Stomach (tissue), 8 donors: ENCODE measurements at regions not wholly inside any gene's neighbourhood (a gene's known extent, or its start where the extent isn't known, plus 50 kb on each side); places are given as distances from the start of the nearest gene placed in this dataset.

Source experiments
- DNase-seq, 2 donors: peaks; one replicate each; pipeline versions ENCODE4 v3.0.0 to v3.0.0-alpha.2; 2013 to 2019
- H3K27ac ChIP-seq, 5 donors: fragments of 200-600 bp in 4 of 5; sonication (generic) in 4 of 5; one replicate each; pipeline ENCODE4 v1.5.1; 2013 to 2019; ENCODE audit warnings: mild to moderate bottlenecking in 1 of 5, moderate library complexity in 1 of 5
- H3K27me3 ChIP-seq, 3 donors: fragments of 200-600 bp; sonication (generic); one replicate each; pipeline ENCODE4 v1.5.1; 2017 to 2019; ENCODE audit warnings: mixed run types in 1 of 3
- H3K36me3 ChIP-seq, 4 donors: fragments of 200-600 bp; sonication (generic); 1 replicate in 3 of 4; 2 replicates in 1 of 4; pipeline ENCODE4 v1.5.1; 2016 to 2019
- H3K4me1 ChIP-seq, 4 donors: fragments of 200-600 bp; sonication (generic); one replicate each; pipeline ENCODE4 v1.5.1; 2016 to 2019
- H3K4me3 ChIP-seq, 4 donors: fragments of 200-600 bp; sonication (generic) in 3 of 4; one replicate each; pipeline ENCODE4 v1.5.1; 2016 to 2019; ENCODE audit warnings: mild to moderate bottlenecking in 1 of 4
- H3K9me3 ChIP-seq, 4 donors: fragments of 200-600 bp; sonication (generic); one replicate each; pipeline ENCODE4 v1.5.1; 2016 to 2019
- CTCF ChIP-seq, 7 experiments: fragments of 450-650 bp in 4 of 7; fragments of 200-600 bp in 3 of 7; sonication (generic) in 3 of 7; IDR thresholded peaks; one replicate each; pipeline ENCODE4 v1.5.1; 2016 to 2019; ENCODE audit warnings: antibody characterized with exemption in 7 of 7, control low read depth in 2 of 7, mild to moderate bottlenecking in 1 of 7
- EP300 ChIP-seq: sonication (generic); formaldehyde crosslinking; IDR thresholded peaks from one replicate; pipeline ENCODE4 v1.6.1; 2017; ENCODE audit warnings: antibody characterized with exemption
- POLR2A ChIP-seq, 4 donors: fragments of 450-650 bp; IDR thresholded peaks; one replicate each; pipeline ENCODE4 v1.6.1; 2016; ENCODE audit warnings: antibody characterized with exemption in 4 of 4, control low read depth in 2 of 4, mild to moderate bottlenecking in 1 of 4, moderate library complexity in 1 of 4
- POLR2AphosphoS5 ChIP-seq, 3 donors: sonication (generic); formaldehyde crosslinking; IDR thresholded peaks; one replicate each; pipeline ENCODE4 v1.6.1; 2016; ENCODE audit warnings: antibody characterized with exemption in 3 of 3
- WGBS, 5 donors: extraction: QIAGEN DNeasy Blood & Tissue Kit in 3 of 5; methylation state at CpG; one replicate each; pipeline versions ENCODE4 v1.1.5 to v1.1.7; 2013 to 2018; 5-methylcytosine and 5-hydroxymethylcytosine counted together
- intact Hi-C: fragments of 100-400 bp; cut with DNase I; formaldehyde crosslinking; loops from one replicate; pipeline ENCODE4 v1.15.1; 2023; ENCODE audit warnings: low total_unique reads
- donor health status: healthy with polysubstance abuse.
- donor health status: Bipolar disorder and iron deficiency.
- donor health status: healthy.

DNA sequence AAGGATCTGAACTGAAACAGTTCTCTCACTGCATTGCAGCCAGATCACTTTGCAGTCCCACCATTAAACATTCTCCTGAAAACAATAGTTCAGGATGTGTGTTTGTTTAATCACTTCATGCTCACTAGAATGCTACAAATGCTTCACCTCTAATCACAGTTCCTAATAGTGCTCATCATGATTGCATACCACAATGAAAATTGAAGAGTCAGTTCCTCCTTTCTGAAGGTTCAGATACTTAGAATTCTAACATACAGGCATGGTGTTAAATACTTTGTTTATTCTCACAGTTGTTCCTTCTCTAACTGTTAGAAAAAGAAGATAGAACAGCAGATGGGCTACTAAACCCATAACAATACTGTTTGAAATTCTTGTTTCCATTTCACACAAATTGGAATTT is 622.3 kb upstream of the ACVR2A start:
- H3K27ac ChIP-seq = no peak overlapping the region
- H3K27me3 ChIP-seq = no peaks in the 10 kb centered on the region
- peaks cover 0 to 5% (median 1%) of the 10 kb centered on the region in 4 donors for H3K9me3 ChIP-seq
- intact Hi-C loops = no loop called here
- H3K4me1 ChIP-seq = no peaks in the 10 kb centered on the region
- no peak for DNase-seq
- TF ChIP-seq POLR2AphosphoS5 (IDR thresholded peaks at IDR 0.05) (no peak), POLR2A (IDR thresholded peaks at IDR 0.05) (no peak), CTCF (IDR thresholded peaks at IDR 0.05) (no peak), EP300 (no peak)
- H3K4me3 ChIP-seq = no peak overlapping the region
- H3K36me3 ChIP-seq = no peaks in the 10 kb centered on the region

- Histone ChIP-seq H3K36me3 (no peaks in the 10 kb centered on the region), H3K4me1 (no peaks in the 10 kb centered on the region), H3K27ac (no peak overlapping the region), H3K4me3 (no peak overlapping the region), H3K27me3 (no peaks in the 10 kb centered on the region), H3K9me3 (peaks cover 0 to 5% (median 2%) of the 10 kb centered on the region in 4 donors)
- intact Hi-C loops = no loop called here
- no peak for TF ChIP-seq CTCF (IDR thresholded peaks at IDR 0.05)
- no peak for TF ChIP-seq POLR2AphosphoS5 (IDR thresholded peaks at IDR 0.05)
- WGBS, 5 donors = 31 to 58% (median 51%) methylated on average over 2 of the region's 2 CpGs
- DNase-seq = peak in 1 of 2 donors; percentile 8
Measured at GRCh38 chr2:147214914-147215313, 629.9 kb upstream of the ACVR2A start.

GRCh38 chr2:147211484-147211883 is 633.3 kb upstream of the ACVR2A start:
- TF ChIP-seq POLR2A (IDR thresholded peaks at IDR 0.05) = no peak
- TF ChIP-seq EP300 = no peak
- no peak for TF ChIP-seq POLR2AphosphoS5 (IDR thresholded peaks at IDR 0.05)
- no peak for TF ChIP-seq CTCF (IDR thresholded peaks at IDR 0.05)
- Histone ChIP-seq H3K36me3 (no peaks in the 10 kb centered on the region), H3K27ac (no peak overlapping the region), H3K27me3 (no peaks in the 10 kb centered on the region), H3K4me1 (no peaks in the 10 kb centered on the region), H3K9me3 (peaks cover 0 to 9% (median under 1%) of the 10 kb centered on the region in 4 donors), H3K4me3 (no peak overlapping the region)
- intact Hi-C loops = no loop called here
- no peak for DNase-seq

DNA sequence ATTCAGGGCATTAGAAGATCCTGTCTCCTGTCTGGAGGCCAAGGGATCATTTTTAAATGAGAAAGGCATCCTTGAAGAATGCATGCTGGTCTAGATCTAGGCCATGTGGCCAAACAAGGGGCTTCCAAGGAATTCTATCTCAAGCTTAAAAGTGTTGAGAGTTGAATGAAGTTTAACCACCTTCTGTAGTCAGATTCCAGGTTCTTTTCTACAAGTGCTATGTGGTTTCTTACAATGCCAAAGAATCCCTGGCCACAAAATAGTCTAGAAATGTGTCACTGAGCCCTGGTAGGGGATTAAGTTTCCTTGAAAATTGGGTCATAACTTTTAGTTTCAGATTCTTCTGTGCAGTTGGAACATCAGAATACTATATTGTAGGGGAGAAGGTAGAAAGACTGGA is 640.7 kb upstream of the ACVR2A start:
- H3K36me3 ChIP-seq = no peaks in the 10 kb centered on the region
- H3K4me1 ChIP-seq = no peaks in the 10 kb centered on the region
- peaks cover 0 to 23% (median 16%) of the 10 kb centered on the region in 4 donors for H3K9me3 ChIP-seq
- DNase-seq = no peak
- H3K27me3 ChIP-seq = no peaks in the 10 kb centered on the region
- TF ChIP-seq POLR2A (IDR thresholded peaks at IDR 0.05) (no peak), EP300 (no peak), POLR2AphosphoS5 (IDR thresholded peaks at IDR 0.05) (no peak), CTCF (IDR thresholded peaks at IDR 0.05) (no peak)
- H3K4me3 ChIP-seq = no peak overlapping the region
- intact Hi-C loops = no loop called here
- H3K27ac ChIP-seq = no peak overlapping the region
